ENCODE measurements at regions not wholly inside any gene's neighbourhood (a gene's known extent, or its start where the extent isn't known, plus 50 kb on each side); places are given as distances from the start of the nearest gene placed in this dataset.
"Not testable (repeated sequence)": the region's sequence is repeated elsewhere in the genome, so short reads cannot be mapped to it uniquely, and the experiment has no call there.

DNA sequence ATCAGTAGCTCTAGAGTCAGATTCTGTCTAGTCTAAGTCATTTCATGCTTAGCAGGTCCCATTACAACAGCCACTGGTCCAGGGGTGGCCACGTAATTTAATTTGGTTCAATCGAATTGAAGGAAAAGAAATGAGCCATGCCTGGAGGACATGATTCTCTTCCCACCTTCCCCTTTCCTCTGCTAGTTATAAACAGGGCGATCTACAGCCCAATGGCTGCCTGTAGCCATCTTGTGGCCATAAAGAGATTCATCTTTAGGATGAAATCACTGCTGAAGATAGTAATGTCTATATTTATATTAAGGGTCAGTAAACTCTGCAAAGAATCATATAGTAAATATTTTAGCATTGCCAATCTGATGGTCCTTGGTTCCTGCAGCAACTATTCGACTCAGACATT is 107.4 kb downstream of the SPDYE17 start:
- DNase-seq (ENCODE audit: low spot score): peak; percentile 14

- DNase-seq (ENCODE audit: low spot score): not testable (repeated sequence)
Measured at GRCh38 chr7:76918619-76919018, 113.5 kb downstream of the SPDYE17 start.

DNA sequence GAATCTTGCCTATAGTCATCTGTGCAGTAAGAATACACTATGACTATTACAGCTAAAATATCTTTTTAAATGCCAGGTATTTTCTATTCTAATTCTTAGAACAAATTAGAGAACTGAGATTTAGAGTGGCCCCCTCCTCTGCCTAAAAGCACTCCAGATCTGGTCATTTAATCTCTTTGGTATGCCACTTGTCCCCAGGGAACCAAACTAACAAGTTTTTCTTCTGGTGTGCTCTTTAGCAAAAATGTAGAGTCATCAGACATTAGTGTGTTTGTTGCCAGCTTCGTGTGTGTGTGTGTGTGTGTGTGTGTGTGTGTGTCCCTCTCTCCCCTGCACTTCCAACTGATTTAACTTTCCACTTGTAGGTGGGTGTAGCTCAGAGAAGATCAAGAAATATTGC is 117.8 kb downstream of the SPDYE17 start:
- DNase-seq (ENCODE audit: low spot score): not testable (repeated sequence)

- not testable (repeated sequence) for DNase-seq (ENCODE audit: low spot score)
Measured at GRCh38 chr7:76912011-76912814, 119.9 kb downstream of the SPDYE17 start.

- not testable (repeated sequence) for DNase-seq (ENCODE audit: low spot score)
Measured at GRCh38 chr7:76904688-76905087, 127.5 kb downstream of the SPDYE17 start.

DNA sequence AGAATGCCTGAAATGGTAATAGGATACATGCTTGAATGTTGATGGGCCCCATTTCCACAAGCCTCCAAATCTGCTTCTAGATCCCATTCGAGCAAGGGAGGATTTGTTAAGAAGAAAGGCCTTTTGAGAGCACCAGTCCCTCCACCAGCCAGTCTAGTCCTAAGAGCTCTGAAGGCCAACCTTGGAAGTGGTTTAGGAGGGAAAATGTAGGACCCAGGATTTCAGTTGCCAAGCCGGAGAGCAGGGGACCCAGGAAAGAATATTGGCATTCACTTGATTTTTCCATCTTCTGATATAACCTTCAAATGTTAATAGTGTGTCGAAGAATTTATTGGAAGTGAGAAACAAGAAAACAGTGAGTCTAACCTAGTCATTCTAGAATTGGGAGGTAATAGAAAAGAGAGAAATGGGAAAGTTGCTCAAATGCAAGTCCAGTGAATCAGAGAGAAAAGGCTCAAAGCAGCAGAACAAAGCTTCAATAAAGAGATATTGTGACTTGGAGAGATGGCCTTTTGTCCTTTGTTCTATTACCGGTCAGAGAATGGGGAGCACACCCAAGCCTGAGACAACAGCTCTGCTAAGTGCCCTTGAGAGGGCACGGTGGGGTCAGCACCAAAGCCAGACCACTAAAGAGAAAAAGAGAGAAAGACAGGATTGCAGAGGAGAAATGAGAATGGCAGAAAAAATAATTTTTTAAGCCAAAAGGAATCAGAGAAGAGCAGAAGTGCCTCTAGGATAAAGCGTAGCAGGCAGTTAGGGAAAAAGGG is 130.0 kb downstream of the SPDYE17 start:
- not testable (repeated sequence) for DNase-seq (ENCODE audit: low spot score)

DNA sequence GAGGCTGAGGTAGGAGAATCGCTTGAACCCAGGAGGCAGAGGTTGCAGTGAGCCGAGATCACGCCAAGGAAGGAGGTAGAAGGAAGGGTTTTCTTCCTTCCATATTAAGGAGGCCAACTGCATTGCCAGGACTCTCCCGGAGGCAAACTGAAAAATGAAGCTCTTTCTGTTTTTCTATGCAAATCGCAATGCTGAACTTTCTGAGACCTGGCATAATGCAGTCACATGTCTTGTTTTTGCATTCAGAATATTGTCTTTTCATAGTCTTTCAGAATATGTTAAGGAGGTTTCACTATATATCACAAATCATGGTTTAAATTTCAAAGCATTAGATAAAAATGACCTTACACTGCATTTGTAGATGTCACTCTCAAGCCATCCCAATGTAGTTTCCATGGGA is 133.4 kb downstream of the SPDYE17 start:
- DNase-seq (ENCODE audit: low spot score): not testable (repeated sequence)

- not testable (repeated sequence) for DNase-seq (ENCODE audit: low spot score)
Measured at GRCh38 chr7:76897007-76897406, 135.2 kb downstream of the SPDYE17 start.

GRCh38 chr7:76895696-76896095 is 136.5 kb downstream of the SPDYE17 start:
- DNase-seq (ENCODE audit: low spot score): not testable (repeated sequence)

DNA sequence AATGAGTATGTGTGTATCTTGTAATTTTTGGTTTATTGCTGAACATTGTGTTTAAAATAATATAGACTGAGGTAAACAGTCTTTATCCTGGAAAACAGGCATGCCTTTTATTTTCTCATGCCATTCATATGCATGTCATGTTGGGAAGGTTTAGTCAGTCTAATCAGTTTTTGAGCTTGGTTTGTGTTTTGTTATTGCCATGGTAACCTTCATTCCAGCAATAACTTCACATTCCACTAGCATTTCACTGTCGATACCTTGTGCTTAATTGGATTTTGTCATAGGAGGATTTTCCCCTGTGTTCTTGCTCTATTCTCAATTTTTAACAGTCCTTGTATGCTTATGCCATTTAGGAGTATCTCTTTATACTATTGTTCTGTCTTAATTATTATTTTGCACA is 140.4 kb downstream of the SPDYE17 start:
- not testable (repeated sequence) for DNase-seq (ENCODE audit: low spot score)

DNA sequence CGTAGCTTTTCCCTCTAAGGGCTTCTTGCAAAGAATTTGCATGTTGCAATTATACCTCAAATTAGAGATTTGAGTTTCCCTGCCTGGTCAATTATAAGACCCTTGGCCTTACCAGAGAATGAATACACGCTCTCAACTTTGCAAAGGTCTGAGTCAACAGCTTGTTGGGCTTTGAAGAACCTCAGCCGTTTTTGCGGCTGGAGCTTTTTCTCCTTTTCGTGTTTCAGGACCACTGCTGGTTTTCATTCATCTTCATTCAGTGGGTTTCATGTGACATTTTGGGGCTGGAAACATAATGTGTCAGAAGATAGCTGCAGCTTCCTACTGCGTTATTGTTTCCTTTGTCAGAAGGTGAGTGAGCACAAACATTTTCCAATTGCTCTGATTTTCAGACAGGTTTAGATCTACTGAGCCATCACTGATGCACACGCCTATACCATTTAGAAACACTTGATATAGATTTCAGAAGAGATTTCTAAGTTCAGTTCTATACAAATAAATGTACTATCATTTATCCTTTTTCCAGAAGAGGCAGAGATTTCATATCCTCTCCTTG is 152.3 kb downstream of the SPDYE17 start:
- DNase-seq (ENCODE audit: low spot score): not testable (repeated sequence)

GRCh38 chr7:76875760-76876159 is 156.4 kb downstream of the SPDYE17 start:
- DNase-seq (ENCODE audit: low spot score): not testable (repeated sequence)

- DNase-seq (ENCODE audit: low spot score): not testable (repeated sequence)
Measured at GRCh38 chr7:76870504-76870808, 161.7 kb downstream of the SPDYE17 start.

DNA sequence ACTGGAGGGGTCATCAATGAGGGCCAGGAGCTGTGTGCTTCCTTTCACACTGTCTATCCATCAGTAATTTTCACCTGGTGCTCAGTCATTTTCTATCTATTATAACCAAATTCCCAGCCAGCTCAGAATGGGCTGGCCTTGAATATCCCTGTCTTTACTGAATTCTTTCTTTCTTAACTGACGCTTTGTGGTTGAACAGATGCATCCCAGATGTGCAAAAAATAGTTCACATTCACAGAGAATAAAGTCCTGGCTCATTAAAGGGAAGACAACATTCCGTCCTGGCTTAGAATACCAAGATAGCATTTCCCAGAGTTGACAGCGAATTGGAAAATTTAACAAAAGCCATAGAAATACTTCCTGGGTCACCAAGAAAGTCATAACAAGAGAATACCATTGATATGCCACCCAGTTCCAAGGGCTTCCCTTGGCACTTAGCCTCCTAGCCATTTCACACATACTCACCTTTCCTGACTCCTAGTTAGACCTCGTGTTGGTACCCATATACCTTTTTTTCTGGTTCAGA is 164.7 kb downstream of the SPDYE17 start:
- DNase-seq (ENCODE audit: low spot score): not testable (repeated sequence)

DNA sequence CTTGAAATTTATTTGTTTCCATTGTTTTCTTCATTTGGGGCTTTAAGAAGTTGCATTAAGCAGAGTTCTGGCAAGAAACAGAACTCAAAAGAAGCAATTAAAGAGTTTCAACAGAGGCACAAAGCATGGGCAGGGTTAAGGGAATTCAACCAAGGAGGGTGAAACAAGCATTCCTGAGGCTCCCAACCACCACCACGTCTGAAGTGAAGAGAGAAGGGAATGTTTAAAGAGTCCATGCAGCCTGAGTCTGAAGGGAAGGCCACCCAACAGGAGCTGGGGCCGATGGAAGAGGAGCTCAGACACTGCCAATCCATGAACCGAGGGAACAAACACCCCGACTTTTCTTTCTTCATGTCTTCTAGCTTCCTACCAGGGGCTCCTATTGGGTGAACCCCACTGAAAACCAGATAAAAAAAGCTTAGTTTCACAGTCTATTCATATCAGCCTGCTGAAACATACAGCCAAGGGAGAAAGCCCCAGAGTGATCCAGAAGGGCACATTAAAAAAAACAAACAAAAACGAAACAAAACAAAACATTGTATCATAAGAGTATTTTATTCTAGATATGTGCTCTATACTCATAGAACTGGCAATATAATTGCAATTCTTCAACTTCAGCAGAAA is 168.9 kb downstream of the SPDYE17 start:
- DNase-seq (ENCODE audit: low spot score): not testable (repeated sequence)

DNA sequence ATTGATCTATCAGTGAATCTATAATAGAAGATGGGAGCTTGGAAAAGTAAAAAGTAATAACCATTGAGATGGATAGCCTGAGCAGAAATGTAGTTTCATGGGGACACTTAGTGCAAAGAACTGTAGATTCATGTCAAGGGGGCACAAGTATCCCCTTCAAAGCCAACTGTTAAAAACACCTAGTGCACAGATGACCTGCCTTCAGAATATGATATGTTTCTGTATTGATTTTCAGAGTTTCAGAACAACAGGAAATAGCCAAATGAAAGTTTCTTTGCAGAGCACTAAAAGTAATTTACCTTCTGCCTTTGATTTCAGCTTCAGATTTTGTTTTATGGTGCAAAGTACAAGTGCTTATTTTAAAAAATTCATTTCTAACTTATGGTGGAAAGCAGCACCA is 169.9 kb downstream of the SPDYE17 start:
- not testable (repeated sequence) for DNase-seq (ENCODE audit: low spot score)

- DNase-seq (ENCODE audit: low spot score): not testable (repeated sequence)
Measured at GRCh38 chr7:76859933-76860332, 172.2 kb downstream of the SPDYE17 start.

DNA sequence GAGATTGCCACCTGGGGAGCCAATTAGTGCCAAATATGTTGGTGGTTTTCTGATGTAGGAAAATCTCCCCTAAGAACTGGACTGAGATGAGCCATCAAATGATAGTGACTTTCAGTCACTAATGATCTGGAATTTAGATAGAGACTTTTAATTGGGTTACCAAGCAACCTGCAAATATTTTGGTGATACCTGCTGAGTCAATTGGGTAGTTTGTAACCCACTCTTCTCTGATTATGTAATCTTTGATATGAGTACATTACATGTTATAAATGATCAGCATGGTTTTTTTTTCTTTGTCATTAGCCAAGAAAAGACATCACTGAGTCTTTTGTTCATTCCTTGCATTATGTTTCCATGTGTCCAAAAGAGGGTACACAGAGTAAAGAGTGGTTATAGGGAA is 177.5 kb downstream of the SPDYE17 start:
- not testable (repeated sequence) for DNase-seq (ENCODE audit: low spot score)

DNA sequence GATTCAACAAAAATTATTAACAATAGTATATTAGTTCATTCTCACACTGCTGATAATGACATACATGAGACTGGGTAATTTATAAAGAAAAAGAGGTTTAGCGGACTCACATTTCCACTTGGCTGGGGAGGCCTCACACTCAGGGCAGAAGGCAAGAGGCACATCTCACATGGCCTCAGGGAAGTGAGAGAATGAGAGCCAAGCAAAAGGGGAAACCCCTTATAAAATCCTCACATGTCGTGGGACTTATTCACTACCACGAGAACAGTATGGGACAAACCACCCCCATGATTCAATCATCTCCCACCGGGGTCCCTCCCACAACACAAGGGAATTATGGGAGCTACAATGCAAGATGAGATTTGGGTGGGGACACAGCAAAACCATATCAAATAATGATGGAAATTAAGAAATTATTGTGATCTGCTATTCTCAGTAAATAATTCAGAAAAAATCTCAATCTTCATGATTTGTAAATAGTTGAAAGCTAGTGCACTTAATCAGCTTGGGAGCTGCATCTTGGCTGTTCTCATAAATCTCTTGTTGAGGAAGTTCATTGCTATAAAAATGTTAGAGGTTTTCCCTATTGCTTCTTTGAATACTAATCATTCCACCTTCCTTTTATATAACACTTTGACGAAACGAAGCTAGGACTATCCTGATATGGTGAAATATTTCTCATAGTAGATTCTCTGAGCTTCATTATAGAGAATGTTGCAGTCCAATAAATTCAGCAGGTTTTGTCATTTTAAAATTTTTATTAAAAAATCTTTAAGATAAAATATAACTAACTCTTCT is 179.2 kb downstream of the SPDYE17 start:
- not testable (repeated sequence) for DNase-seq (ENCODE audit: low spot score)

DNA sequence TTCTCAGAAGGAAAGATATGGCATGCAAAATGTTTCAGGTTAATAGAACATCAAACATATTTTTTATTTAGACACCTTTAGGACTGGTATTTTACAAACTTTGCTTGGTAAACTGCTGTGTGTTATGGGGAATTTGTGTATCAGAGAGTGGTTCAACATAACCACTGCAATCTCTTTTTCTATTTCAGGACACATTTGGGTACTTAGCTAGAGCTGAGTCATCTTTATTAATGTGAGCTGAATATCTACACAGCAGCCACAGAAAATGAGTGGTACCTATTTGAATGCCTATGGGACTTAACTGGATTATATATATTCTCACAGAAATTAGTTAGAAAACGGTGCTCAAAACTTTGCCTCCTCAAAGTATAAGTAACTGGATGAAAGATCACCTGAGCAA is 179.8 kb downstream of the SPDYE17 start:
- DNase-seq (ENCODE audit: low spot score): not testable (repeated sequence)

GRCh38 chr7:76851617-76852016 is 180.5 kb downstream of the SPDYE17 start:
- DNase-seq (ENCODE audit: low spot score): not testable (repeated sequence)
